ENCODE measurements at regions not wholly inside any gene's neighbourhood (a gene's known extent, or its start where the extent isn't known, plus 50 kb on each side); places are given as distances from the start of the nearest gene placed in this dataset.

DNA sequence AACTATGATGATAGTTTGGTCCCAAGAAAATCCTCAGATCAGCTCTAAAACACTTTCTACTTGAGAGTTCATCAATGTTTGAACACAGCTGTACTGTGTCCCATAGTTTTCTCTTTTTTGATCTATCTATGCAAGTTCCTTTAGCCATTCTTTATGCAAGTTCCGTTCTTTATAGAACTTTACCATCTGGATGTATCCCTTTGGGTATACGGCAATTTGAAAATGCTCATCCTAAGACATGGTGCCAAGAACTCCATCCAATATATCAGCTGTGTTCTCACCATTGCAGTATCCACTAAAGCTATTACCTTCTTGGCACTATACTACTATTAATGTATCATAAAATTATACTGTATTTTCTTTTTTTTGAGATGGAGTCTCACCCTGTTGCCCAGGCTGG is 276.9 kb downstream of the NOVA1 start:
- Histone ChIP-seq H3K9me3 (peaks cover 0 to 11% (median 0%) of the 10 kb centered on the region in 12 donors), H3K27ac (no peak overlapping the region), H3K4me1 (no peaks in the 10 kb centered on the region), H3K4me3 (no peak overlapping the region), H3K36me3 (no peaks in the 10 kb centered on the region), H3K27me3 (no peaks in the 10 kb centered on the region)
- DNase-seq: no peak
- no peak for TF ChIP-seq POLR2A (IDR thresholded peaks at IDR 0.05)
- TF ChIP-seq, protein P1, sequence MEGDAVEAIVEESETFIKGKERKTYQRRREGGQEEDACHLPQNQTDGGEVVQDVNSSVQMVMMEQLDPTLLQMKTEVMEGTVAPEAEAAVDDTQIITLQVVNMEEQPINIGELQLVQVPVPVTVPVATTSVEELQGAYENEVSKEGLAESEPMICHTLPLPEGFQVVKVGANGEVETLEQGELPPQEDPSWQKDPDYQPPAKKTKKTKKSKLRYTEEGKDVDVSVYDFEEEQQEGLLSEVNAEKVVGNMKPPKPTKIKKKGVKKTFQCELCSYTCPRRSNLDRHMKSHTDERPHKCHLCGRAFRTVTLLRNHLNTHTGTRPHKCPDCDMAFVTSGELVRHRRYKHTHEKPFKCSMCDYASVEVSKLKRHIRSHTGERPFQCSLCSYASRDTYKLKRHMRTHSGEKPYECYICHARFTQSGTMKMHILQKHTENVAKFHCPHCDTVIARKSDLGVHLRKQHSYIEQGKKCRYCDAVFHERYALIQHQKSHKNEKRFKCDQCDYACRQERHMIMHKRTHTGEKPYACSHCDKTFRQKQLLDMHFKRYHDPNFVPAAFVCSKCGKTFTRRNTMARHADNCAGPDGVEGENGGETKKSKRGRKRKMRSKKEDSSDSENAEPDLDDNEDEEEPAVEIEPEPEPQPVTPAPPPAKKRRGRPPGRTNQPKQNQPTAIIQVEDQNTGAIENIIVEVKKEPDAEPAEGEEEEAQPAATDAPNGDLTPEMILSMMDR (IDR thresholded peaks at IDR 0.05): no peak
- intact Hi-C loops (cut with DNase I): no loop called here
- ATAC-seq: no peak
- WGBS, 4 donors: 85 to 98% (median 93%) methylated on average over 2 of the region's 2 CpGs

DNA sequence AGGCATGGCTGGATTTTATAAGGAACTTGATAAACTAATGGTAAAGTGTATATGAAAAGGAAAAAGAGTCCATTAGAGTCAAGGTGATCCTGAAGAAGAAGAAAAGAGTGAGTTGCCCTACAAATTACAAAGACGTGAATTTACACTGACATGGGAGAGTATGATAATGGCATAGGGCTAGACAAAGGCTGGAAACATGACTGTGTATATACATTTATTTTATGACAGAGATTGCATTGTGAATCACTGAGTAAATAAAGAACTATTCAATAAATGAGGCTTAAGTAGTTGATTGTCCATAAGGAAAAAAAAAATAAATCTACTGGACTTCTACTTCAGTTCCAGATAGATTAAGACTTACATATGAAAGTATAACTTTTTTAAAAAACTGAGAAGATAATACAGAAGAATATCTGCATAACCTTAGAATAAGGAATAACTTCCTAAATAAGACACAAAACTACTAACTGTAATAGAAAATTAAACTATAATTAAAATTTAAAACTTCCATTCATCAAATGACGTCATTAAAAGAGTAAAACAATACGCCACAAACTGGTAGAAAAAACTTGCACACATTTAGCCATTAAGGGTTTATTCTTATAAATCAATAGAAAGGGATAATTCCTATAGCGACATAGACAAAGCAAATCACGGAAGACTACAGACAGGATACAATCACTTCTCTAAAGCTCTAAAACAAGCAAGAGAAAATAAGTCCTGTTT is 278.5 kb downstream of the NOVA1 start:
- H3K27me3 ChIP-seq: no peaks in the 10 kb centered on the region
- no peaks in the 10 kb centered on the region for H3K36me3 ChIP-seq
- ATAC-seq (no peak), DNase-seq (no peak)
- intact Hi-C loops (cut with DNase I): no loop called here
- no peak overlapping the region for H3K4me3 ChIP-seq
- 79 to 90% (median 85%) methylated on average over 5 of the region's 5 CpGs for WGBS, 4 donors
- H3K4me1 ChIP-seq: no peaks in the 10 kb centered on the region
- no peak overlapping the region for H3K27ac ChIP-seq
- H3K9me3 ChIP-seq: peaks cover 0 to 19% (median 0%) of the 10 kb centered on the region in 12 donors
- TF ChIP-seq, protein P1 (IDR thresholded peaks at IDR 0.05): no peak
- no peak for TF ChIP-seq POLR2A (IDR thresholded peaks at IDR 0.05)

DNA sequence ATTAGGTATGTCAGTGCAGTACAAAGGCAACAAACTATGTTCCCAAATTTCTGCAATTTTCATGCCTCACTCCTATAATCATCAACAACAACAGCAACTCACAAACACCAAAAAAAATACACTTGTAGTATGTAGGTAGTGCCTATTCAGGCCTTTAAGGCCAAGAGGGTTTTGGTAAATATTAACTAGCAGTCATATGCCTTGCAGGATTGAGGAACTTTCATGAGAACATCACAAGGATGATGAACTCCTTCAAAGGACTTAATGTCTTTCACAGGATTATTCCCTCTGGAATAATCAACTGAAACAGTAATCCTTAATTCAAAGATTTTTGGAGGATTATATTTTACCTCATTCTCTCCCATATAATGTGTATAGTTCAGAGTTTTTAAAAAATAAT is 293.8 kb downstream of the NOVA1 start:
- Histone ChIP-seq H3K9me3 (peaks cover 0 to 26% (median 8%) of the 10 kb centered on the region in 12 donors), H3K4me1 (no peaks in the 10 kb centered on the region), H3K36me3 (no peaks in the 10 kb centered on the region), H3K27me3 (no peaks in the 10 kb centered on the region), H3K27ac (no peak overlapping the region), H3K4me3 (no peak overlapping the region)
- intact Hi-C loops (cut with DNase I): no loop called here
- no peak for TF ChIP-seq POLR2A (IDR thresholded peaks at IDR 0.05)
- TF ChIP-seq, protein P1 (IDR thresholded peaks at IDR 0.05): no peak
- DNase-seq: no peak
- ATAC-seq: no peak

DNA sequence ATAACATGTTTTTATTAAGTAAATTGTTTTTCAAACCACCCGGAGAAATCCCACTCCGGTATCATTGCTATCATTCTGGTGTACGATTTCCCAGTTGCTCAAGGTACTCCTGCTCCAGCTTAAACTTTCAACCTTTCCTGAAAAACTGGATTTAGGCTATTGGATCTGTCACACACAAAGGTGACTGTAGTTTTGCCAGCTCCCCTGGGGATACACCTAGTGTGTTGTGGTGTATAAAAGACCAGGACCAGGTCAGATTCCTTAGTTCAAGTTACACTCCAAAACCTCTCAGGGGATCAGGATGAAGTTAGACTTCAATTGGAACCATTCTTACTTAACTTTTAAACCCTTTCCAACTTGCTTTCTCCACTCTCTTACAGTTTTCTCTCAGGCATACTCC is 303.9 kb downstream of the NOVA1 start:
- no peaks in the 10 kb centered on the region for H3K4me1 ChIP-seq
- DNase-seq (no peak), ATAC-seq (no peak)
- TF ChIP-seq POLR2A (IDR thresholded peaks at IDR 0.05): no peak
- TF ChIP-seq, protein P1 (IDR thresholded peaks at IDR 0.05): no peak
- H3K4me3 ChIP-seq: no peak overlapping the region
- peaks cover 0 to 7% (median 0%) of the 10 kb centered on the region in 12 donors for H3K9me3 ChIP-seq
- no peak overlapping the region for H3K27ac ChIP-seq
- intact Hi-C loops (cut with DNase I): no loop called here
- WGBS, 4 donors: 90 to 92% (median 91%) methylated on average over 3 of the region's 3 CpGs
- H3K27me3 ChIP-seq: no peaks in the 10 kb centered on the region
- H3K36me3 ChIP-seq: no peaks in the 10 kb centered on the region
